ENCODE measurements at regions not wholly inside any gene's neighbourhood (a gene's known extent, or its start where the extent isn't known, plus 50 kb on each side); places are given as distances from the start of the nearest gene placed in this dataset.

GRCh38 chr9:89872913-89873707 lies 268.3 kb downstream of the GADD45G start:
- H3K36me3 Mint-ChIP-seq (ENCODE audit: low read depth): no peaks in the 10 kb centered on the region
- POLR2A ChIA-PET: no interaction called here
- CTCF ChIA-PET: interaction anchor here (1.4 kb wide), 1 partner anchor 33 kb away, joined by 3 read pairs; no protein-coding TSS in a partner anchor
- no peaks in the 10 kb centered on the region for H3K27me3 Mint-ChIP-seq
- H3K27ac Mint-ChIP-seq: no peak overlapping the region
- H3K4me3 Mint-ChIP-seq: no peak overlapping the region
- H3K4me1 Mint-ChIP-seq: no peaks in the 10 kb centered on the region
- H3K9me3 Mint-ChIP-seq: no peaks in the 10 kb centered on the region
- no peak for DNase-seq

GRCh38 chr9:89873801-89874200 lies 269.0 kb downstream of the GADD45G start:
- H3K27ac Mint-ChIP-seq: no peak overlapping the region
- no peaks in the 10 kb centered on the region for H3K9me3 Mint-ChIP-seq
- ChIA-PET CTCF (interaction anchor here (1.4 kb wide), 1 partner anchor 34 kb away, joined by 3 read pairs; no protein-coding TSS in a partner anchor), POLR2A (no interaction called here)
- no peaks in the 10 kb centered on the region for H3K4me1 Mint-ChIP-seq
- H3K36me3 Mint-ChIP-seq (ENCODE audit: low read depth): no peaks in the 10 kb centered on the region
- no peak for DNase-seq
- no peak overlapping the region for H3K4me3 Mint-ChIP-seq
- H3K27me3 Mint-ChIP-seq: no peaks in the 10 kb centered on the region

DNA sequence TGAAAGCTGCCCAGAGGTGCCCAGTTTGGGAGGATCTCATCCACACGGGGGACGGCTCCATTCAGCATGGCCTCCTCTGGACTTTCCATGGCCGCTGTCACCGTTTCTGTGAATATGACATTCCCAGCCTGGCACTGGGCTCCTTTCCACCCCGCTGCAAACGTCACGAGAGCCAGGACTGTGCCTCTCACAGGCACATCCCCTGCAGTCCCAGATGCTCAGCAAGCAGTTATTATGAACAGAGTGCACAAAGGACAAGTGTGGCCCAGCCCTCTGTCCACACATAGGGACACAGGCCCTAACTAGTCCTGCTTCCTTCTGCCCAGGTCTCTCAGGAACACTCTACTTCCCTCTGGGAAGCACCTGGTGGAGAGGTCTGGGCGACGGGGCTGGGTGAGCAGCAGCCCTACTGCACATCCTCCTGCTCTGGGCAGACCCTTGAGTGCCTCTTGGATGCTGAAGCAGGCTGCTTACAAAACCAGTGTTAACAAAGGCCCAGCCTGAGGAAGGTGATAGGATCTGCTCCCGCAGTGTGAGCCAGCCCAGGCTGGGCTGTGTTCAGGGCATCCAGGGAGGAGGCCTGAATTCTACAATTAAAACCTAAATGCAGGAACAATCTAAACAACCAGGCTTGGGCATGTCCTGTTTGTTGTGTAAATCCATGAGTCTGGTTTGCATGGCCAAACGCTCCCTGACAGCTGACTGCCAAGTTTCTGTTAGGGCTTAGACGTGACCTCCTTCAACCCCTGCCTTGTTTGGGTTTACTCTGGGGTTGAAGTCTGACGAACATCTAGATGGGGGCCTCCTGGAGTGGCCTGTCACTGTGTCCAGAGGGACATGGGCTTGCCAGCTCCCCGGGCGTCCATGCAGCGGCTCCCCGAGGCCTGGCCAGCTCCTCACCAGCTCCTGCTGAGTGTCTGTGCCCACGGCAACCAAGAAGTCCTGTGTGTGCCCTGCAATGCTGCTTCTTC lies 269.8 kb downstream of the GADD45G start:
- no peaks in the 10 kb centered on the region for H3K36me3 Mint-ChIP-seq (ENCODE audit: low read depth)
- no peak for DNase-seq
- no peaks in the 10 kb centered on the region for H3K4me1 Mint-ChIP-seq
- H3K27me3 Mint-ChIP-seq: no peaks in the 10 kb centered on the region
- CTCF ChIA-PET: interaction anchor here (1.4 kb wide), 1 partner anchor 35 kb away, joined by 3 read pairs; no protein-coding TSS in a partner anchor
- no peaks in the 10 kb centered on the region for H3K9me3 Mint-ChIP-seq
- H3K27ac Mint-ChIP-seq: no peak overlapping the region
- POLR2A ChIA-PET: no interaction called here
- H3K4me3 Mint-ChIP-seq: no peak overlapping the region

GRCh38 chr9:89877051-89878002 lies 272.5 kb downstream of the GADD45G start:
- CTCF ChIA-PET: interaction anchor here (0.5 to 0.9 kb wide), 2 partner anchors 58 to 274 kb away, joined by 4 read pairs; no protein-coding TSS in a partner anchor
- no peak for DNase-seq
- Mint-ChIP-seq H3K27me3 (no peaks in the 10 kb centered on the region), H3K27ac (no peak overlapping the region), H3K9me3 (no peaks in the 10 kb centered on the region), H3K4me1 (no peaks in the 10 kb centered on the region), H3K36me3 (ENCODE audit: low read depth) (no peaks in the 10 kb centered on the region), H3K4me3 (no peak overlapping the region)
- POLR2A ChIA-PET: no interaction called here

DNA sequence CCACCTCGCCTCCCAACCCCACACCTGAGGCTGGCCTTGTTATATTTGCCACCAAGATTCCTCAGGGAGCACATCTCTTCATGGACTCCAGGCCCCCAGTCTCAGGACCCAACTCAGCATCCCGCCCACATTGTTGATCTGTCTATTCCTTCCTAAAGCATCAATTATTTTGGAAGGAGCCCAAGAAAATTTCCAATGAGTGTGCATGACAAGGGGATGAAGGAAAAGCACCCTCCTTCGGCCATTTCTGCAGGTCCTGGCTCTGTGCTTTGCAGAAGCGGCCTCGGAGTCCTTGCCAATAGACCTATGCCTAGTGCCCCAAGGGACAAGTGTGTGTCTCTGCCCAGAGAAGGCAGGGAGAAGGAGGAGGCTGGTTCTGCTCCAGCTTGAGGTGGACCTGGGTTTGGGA lies 273.2 kb downstream of the GADD45G start:
- DNase-seq: no peak
- Mint-ChIP-seq H3K4me3 (no peak overlapping the region), H3K27me3 (no peaks in the 10 kb centered on the region), H3K9me3 (no peaks in the 10 kb centered on the region), H3K27ac (no peak overlapping the region), H3K4me1 (no peaks in the 10 kb centered on the region), H3K36me3 (ENCODE audit: low read depth) (no peaks in the 10 kb centered on the region)
- POLR2A ChIA-PET: no interaction called here
- CTCF ChIA-PET: no interaction called here

GRCh38 chr9:89878687-89879086 lies 273.9 kb downstream of the GADD45G start:
- Mint-ChIP-seq H3K27ac (no peak overlapping the region), H3K4me1 (no peaks in the 10 kb centered on the region), H3K9me3 (no peaks in the 10 kb centered on the region), H3K4me3 (no peak overlapping the region), H3K36me3 (ENCODE audit: low read depth) (no peaks in the 10 kb centered on the region), H3K27me3 (no peaks in the 10 kb centered on the region)
- POLR2A ChIA-PET: no interaction called here
- CTCF ChIA-PET: no interaction called here
- DNase-seq: no peak

- CTCF ChIA-PET: interaction anchor here (0.6 kb wide), 1 partner anchor 276 kb away, joined by 3 read pairs; no protein-coding TSS in a partner anchor
- Mint-ChIP-seq H3K4me3 (no peak overlapping the region), H3K36me3 (ENCODE audit: low read depth) (no peaks in the 10 kb centered on the region), H3K27me3 (no peaks in the 10 kb centered on the region), H3K4me1 (no peaks in the 10 kb centered on the region), H3K27ac (no peak overlapping the region), H3K9me3 (no peaks in the 10 kb centered on the region)
- no peak for DNase-seq
- POLR2A ChIA-PET: no interaction called here
Observed at GRCh38 chr9:89879276-89879675, 274.5 kb downstream of the GADD45G start.

- Mint-ChIP-seq H3K27me3 (no peaks in the 10 kb centered on the region), H3K4me1 (no peaks in the 10 kb centered on the region), H3K27ac (no peak overlapping the region), H3K36me3 (ENCODE audit: low read depth) (no peaks in the 10 kb centered on the region), H3K4me3 (no peak overlapping the region), H3K9me3 (no peaks in the 10 kb centered on the region)
- ChIA-PET CTCF (interaction anchor here (0.6 to 0.7 kb wide), 2 partner anchors 185 to 277 kb away, joined by 3 read pairs; no protein-coding TSS in a partner anchor), POLR2A (no interaction called here)
- no peak for DNase-seq
Observed at GRCh38 chr9:89879701-89880100, 274.9 kb downstream of the GADD45G start.

GRCh38 chr9:89880161-89880560 lies 275.3 kb downstream of the GADD45G start:
- CTCF ChIA-PET: interaction anchor here (0.5 to 0.8 kb wide), 3 partner anchors 17 to 277 kb away, joined by 3 to 5 read pairs (median 3); no protein-coding TSS in a partner anchor
- H3K9me3 Mint-ChIP-seq: no peaks in the 10 kb centered on the region

GRCh38 chr9:89880721-89881120 lies 275.9 kb downstream of the GADD45G start:
- CTCF ChIA-PET: interaction anchor here (0.5 to 0.8 kb wide), 2 partner anchors 17 to 278 kb away, joined by 3 to 5 read pairs; no protein-coding TSS in a partner anchor
- Mint-ChIP-seq H3K27ac (no peak overlapping the region), H3K4me1 (no peaks in the 10 kb centered on the region)

More at GRCh38 chr9:89880161-89880560, 275.3 kb downstream of the GADD45G start:
- Mint-ChIP-seq H3K4me3 (no peak overlapping the region), H3K27ac (no peak overlapping the region), H3K36me3 (ENCODE audit: low read depth) (no peaks in the 10 kb centered on the region), H3K4me1 (no peaks in the 10 kb centered on the region), H3K27me3 (no peaks in the 10 kb centered on the region)
- POLR2A ChIA-PET: no interaction called here
- no peak for DNase-seq

GRCh38 chr9:89881431-89881830 lies 276.6 kb downstream of the GADD45G start:
- no peaks in the 10 kb centered on the region for H3K4me1 Mint-ChIP-seq
- POLR2A ChIA-PET: no interaction called here
- no peaks in the 10 kb centered on the region for H3K9me3 Mint-ChIP-seq

More at GRCh38 chr9:89880721-89881120, 275.9 kb downstream of the GADD45G start:
- no peak for DNase-seq
- Mint-ChIP-seq H3K9me3 (no peaks in the 10 kb centered on the region), H3K27me3 (no peaks in the 10 kb centered on the region), H3K36me3 (ENCODE audit: low read depth) (no peaks in the 10 kb centered on the region), H3K4me3 (no peak overlapping the region)
- POLR2A ChIA-PET: no interaction called here

GRCh38 chr9:89882930-89883361 lies 278.1 kb downstream of the GADD45G start:
- DNase-seq: no peak
- H3K36me3 Mint-ChIP-seq (ENCODE audit: low read depth): no peaks in the 10 kb centered on the region
- no peaks in the 10 kb centered on the region for H3K9me3 Mint-ChIP-seq
- H3K4me3 Mint-ChIP-seq: no peak overlapping the region
- CTCF ChIA-PET: interaction anchor here (1.3 kb wide), 1 partner anchor 187 kb away, joined by 3 read pairs; no protein-coding TSS in a partner anchor
- H3K4me1 Mint-ChIP-seq: no peaks in the 10 kb centered on the region
- H3K27me3 Mint-ChIP-seq: no peaks in the 10 kb centered on the region
- no peak overlapping the region for H3K27ac Mint-ChIP-seq
- POLR2A ChIA-PET: no interaction called here

More at GRCh38 chr9:89881431-89881830, 276.6 kb downstream of the GADD45G start:
- Mint-ChIP-seq H3K4me3 (no peak overlapping the region), H3K27ac (no peak overlapping the region), H3K36me3 (ENCODE audit: low read depth) (no peaks in the 10 kb centered on the region), H3K27me3 (no peaks in the 10 kb centered on the region)
- DNase-seq: no peak
- CTCF ChIA-PET: no interaction called here

Data from activated CD4-positive, alpha-beta T cell treated with anti-CD3 and anti-CD28 coated beads, Interleukin-2, amount 10 ng/mL, durations not matched to agents 7 days and 5 days (primary cell).